LNCaP clone FGC (cell line): ENCODE measurements at regions not wholly inside any gene's neighbourhood (a gene's known extent, or its start where the extent isn't known, plus 50 kb on each side); places are given as distances from the start of the nearest gene placed in this dataset.

Source experiments
- DNase-seq: peaks from one replicate; pipeline ENCODE4 v3.0.0-alpha.2; 2011; ENCODE audit warnings: low read depth
- H3K4me3 ChIP-seq: 2 replicates; pipeline ENCODE4 v1.5.1; 2011; ENCODE audit warnings: mild to moderate bottlenecking, low read depth, low read length, control low read depth
- CTCF ChIP-seq: IDR thresholded peaks from 2 replicates; pipeline ENCODE4 v1.5.1; 2012; ENCODE audit warnings: mild to moderate bottlenecking; ENCODE audit not compliant: control insufficient read depth, insufficient read depth; ENCODE audit errors: extremely low read depth

- no peak for TF ChIP-seq CTCF
- no peak for DNase-seq
Measured at GRCh38 chr18:50461251-50461650, 86.4 kb downstream of the SKA1 start.

DNA sequence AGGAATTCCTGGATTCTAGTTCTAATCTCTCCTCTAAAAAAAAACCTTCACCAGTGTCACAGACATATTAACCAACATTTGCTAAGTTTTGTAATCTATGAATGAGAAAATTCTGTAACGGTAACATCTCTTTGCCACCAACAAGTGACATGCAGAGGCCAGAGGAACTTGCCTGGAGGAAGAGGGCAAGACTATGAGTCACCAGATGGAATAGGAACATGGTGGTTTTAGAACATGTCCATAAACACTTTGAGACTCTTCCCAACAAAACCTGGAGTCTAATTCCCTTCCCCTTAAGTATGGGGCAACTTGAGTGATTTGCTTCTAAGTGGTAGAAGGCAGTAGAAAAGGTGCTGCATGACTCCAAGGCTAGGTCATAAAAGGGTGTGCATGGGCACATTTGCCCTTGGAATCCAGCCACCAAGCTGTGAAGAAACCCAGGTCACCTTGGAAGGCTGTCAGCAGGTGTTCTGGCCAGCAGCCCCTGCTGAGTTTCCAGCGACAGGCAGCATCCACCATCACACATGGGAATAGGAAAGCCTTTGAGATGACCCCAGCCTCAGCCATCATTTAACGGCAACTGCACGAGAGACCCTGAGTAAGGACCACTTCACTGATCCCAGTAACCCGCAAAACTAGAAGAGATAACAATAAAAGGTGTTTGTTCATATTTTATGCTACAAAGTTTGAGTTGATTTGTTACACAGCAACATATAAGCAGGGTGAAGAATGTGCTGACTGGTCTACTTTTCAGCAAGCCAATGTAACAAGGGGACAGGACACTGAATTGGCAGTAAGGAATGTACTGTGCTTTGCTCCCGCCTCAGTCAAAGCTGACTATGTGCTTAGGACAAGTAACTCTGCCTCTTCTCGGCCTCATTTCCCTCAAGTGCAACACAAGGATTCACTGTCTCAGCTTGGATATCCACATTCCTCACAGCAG lies 90.6 kb downstream of the SKA1 start:
- no peak overlapping the region for H3K4me3 ChIP-seq
- no peak for TF ChIP-seq CTCF
- DNase-seq: no peak

More at GRCh38 chr18:50461251-50461650, 86.4 kb downstream of the SKA1 start:
- no peak overlapping the region for H3K4me3 ChIP-seq

DNA sequence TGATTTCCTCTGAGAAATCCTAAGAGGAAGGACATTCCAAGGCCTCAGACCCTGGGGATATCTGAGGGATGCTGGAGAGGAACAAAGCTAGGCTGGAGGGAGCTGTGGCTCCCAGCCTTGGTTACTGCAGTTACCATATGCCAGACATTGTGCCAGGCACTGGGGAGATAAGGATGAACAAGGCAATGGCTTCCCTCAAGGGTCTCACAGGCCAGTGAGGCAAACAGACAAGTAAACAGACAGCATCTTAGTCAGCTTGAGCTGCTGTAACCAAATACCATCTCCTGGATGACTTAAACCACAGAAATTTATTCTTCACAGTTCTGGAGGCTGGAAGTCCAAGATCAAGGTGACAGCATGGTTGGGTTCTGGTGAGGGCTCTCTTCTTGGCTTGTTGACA lies 91.8 kb downstream of the SKA1 start:
- H3K4me3 ChIP-seq: no peak overlapping the region
- DNase-seq: no peak
- TF ChIP-seq CTCF: no peak

DNA sequence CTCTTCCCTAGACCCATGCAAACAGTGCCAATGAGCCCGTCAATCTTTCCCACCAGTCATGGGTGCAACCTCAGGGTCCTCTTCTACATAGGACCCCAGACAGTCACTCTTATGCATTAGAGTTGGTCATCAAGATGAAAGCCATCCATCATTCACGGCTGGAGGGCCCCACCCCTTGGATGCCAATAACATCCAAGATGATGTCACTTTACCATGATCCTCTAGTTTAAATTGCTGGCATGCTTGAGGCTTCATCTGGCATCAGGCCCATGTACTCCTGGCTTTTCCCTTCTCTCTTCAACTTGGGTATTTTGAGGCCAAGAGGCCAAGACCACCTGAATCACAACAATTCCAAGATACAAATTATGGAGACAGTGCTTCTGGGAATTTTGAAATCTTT lies 91.1 kb upstream of the MAPK4 start:
- TF ChIP-seq CTCF: no peak
- H3K4me3 ChIP-seq: no peak overlapping the region
- no peak for DNase-seq

- H3K4me3 ChIP-seq: no peak overlapping the region
- no peak for TF ChIP-seq CTCF
- no peak for DNase-seq
Measured at GRCh38 chr18:50469380-50469781, 90.5 kb upstream of the MAPK4 start.

- no peak for DNase-seq
Measured at GRCh38 chr18:50472941-50473340, 86.9 kb upstream of the MAPK4 start.

More at GRCh38 chr18:50472941-50473340, 86.9 kb upstream of the MAPK4 start:
- TF ChIP-seq CTCF: no peak
- H3K4me3 ChIP-seq: no peak overlapping the region
